Sciatic nerve (tissue), 2 donors: ENCODE measurements at regions not wholly inside any gene's neighbourhood (a gene's known extent, or its start where the extent isn't known, plus 50 kb on each side); places are given as distances from the start of the nearest gene placed in this dataset.

Experiments used
- ATAC-seq: fragments of 200-7000 bp; cut with Tn5 transposase; one replicate; pipeline ENCODE4 v1.9.1; 2020; ENCODE audit warnings: mild to moderate bottlenecking, moderate library complexity
- DNase-seq: peaks from one replicate; pipeline ENCODE4 v3.0.0-alpha.2; 2020; ENCODE audit warnings: low spot score
- intact Hi-C: fragments of 100-400 bp; cut with DNase I; formaldehyde crosslinking; loops from one replicate; pipeline ENCODE4 v1.14.2; 2022
- donor health status: DM: no; HTN: no; CAD: no.
- donor health status: DM: no; HTN: no; CAD: no.

GRCh38 chr2:157185476-157186227 lies 71.9 kb upstream of the GALNT5 start:
- intact Hi-C loops = no loop called here
- no peak for ATAC-seq

DNA sequence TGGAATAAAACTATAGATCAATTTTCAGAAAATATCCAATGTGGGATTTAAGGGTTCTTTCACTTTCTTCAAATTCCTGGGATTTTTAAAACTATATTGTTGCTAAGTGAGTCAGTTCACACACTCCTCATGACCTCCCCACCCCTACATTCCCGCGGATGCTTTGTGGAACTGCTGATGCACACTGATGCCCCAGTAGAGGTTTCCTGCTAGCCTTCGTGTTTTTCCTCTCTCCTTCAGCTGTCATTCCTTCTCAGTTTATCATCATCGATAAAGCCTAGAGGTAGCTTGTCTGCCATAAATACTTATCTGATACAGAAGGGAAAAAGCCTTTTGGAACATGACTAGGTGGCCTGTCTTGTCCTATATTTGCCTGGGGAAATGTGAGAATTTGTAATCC lies 67.4 kb upstream of the GALNT5 start:
- ATAC-seq (no peak), DNase-seq (no peak)
- intact Hi-C loops = no loop called here

More at GRCh38 chr2:157185476-157186227, 71.9 kb upstream of the GALNT5 start:
- no peak for DNase-seq

GRCh38 chr2:157191186-157191585 lies 66.3 kb upstream of the GALNT5 start:
- DNase-seq (no peak), ATAC-seq (no peak)
- intact Hi-C loops = no loop called here

GRCh38 chr2:157192445-157193423 lies 64.8 kb upstream of the GALNT5 start:
- ATAC-seq (no peak), DNase-seq (no peak)
- intact Hi-C loops = no loop called here

GRCh38 chr2:157193461-157193860 lies 64.0 kb upstream of the GALNT5 start:
- DNase-seq (no peak), ATAC-seq (no peak)
- intact Hi-C loops = no loop called here

GRCh38 chr2:157194097-157194688 lies 63.3 kb upstream of the GALNT5 start:
- intact Hi-C loops = no loop called here
- peak; percentile 86 for ATAC-seq
- DNase-seq = no peak

DNA sequence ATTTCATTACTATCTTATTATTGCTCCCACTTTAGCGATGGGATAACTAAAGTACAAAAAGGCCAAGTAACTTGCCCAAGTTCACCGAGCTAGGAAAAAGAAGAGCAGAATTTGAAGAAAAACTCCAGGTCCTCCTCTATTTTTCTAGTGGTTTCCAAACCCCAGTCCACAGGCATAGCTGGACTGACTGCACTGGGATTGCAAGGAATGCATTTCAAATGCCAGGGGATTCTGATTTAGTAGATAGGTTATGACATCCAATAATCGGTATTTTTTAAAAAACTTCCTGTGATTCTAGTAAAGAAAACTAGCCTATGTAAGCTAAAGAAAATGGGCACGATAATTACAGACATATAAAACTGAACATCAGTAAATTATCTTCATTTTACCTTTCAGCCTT lies 62.7 kb upstream of the GALNT5 start:
- DNase-seq (no peak), ATAC-seq (no peak)
- intact Hi-C loops = no loop called here

DNA sequence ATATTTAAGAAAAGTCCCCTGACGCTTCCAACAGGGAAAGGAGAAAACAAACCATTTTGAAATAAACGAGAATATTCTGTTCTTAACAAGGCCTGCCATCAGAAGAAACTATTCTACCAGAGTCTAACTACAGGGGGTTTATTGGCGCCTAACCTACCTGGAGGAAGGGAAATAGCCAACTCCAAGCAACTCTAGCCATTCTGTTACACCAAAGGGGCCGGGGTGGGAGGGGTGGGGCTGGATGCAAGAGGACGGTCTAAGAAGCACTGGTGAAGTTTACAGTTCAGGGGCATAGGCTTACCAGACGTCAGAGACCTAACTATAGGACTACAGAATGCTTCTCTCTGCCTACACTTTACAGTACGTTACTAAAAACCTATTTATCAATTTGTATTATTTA lies 60.5 kb upstream of the GALNT5 start:
- intact Hi-C loops = no loop called here
- no peak for DNase-seq
- ATAC-seq = no peak

DNA sequence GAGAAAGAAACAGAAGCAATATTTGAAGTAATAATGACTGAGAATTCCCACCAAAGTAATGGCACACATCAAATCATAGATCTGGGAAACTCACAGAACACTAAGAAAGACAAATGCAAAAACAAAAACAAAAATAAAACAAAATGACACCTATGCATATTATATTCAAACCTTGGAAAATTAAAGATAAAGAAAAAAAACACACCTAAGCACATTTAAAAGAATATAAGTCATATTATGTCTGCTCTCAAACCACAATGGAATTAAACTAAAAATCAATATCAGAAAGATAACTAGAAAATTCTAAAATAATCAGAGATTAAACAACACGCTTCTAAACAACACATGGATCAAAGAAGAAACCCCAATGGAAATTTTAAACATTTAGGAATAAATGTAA lies 59.7 kb upstream of the GALNT5 start:
- intact Hi-C loops = no loop called here
- ATAC-seq = no peak
- DNase-seq = no peak

- ATAC-seq (no peak), DNase-seq (no peak)
- intact Hi-C loops = loop anchor here (5.0 kb wide), 1 partner anchor 1836 kb away; no protein-coding TSS in a partner anchor
These were observed 53.9 kb upstream of the GALNT5 start for GRCh38 chr2:157203651-157204050.

DNA sequence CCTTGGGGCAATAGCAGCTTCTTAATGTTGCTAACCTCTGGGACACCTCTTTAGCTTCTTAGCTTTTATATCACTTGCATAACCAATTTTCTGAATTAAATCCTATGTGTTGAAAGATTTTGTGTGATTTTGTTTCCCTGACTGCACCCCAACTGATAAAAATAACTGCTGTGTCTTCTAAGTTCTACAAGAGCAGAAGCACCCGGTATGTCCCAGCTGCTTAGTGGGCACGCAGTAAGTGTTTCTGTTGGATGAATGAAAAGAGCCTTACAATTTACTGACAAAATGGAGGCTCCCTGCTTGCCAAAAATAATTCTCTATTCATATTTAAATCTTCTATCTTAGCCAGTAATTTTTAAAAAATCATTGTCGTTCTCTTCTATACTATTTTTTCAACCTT lies 53.1 kb upstream of the GALNT5 start:
- ATAC-seq = no peak
- intact Hi-C loops = loop anchor here (5.0 kb wide), 1 partner anchor 1837 kb away; no protein-coding TSS in a partner anchor
- DNase-seq = no peak

DNA sequence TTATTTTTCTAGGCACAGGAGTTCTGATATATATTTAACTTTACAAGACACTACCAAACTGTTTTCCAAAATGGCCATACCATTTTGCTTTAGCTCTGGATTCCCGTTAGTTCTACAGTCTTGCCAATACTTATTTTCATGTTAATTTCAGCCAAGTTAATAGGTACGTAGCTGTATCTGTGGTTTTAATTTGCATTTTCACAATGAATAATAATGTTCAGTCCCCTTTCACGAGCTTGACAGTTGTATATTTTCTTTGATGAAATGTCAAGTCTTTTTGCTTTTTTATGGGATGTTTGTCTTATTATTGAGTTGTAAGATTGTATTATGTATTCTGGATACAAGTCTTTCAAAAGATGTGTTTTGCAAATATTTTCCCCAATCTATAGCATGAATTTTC lies 50.6 kb upstream of the GALNT5 start:
- ATAC-seq (no peak), DNase-seq (no peak)
- intact Hi-C loops = no loop called here
